AG04450 (cell line): ENCODE measurements at regions not wholly inside any gene's neighbourhood (a gene's known extent, or its start where the extent isn't known, plus 50 kb on each side); places are given as distances from the start of the nearest gene placed in this dataset.

ENCODE experiments used
- CTCF ChIA-PET: fragments of 300-600, 350-600 bp; formaldehyde crosslinking; extraction: SDS; loops from one replicate; lab custom pipeline; 2022; ENCODE audit warnings: antibody characterized with exemption, inconsistent platforms; lab: Charles Lee
- POLR2A ChIA-PET: fragments of 350-600 bp; formaldehyde crosslinking; extraction: SDS; loops from one replicate; lab custom pipeline; 2021; ENCODE audit warnings: antibody characterized with exemption, inconsistent platforms; lab: Yijun Ruan, JAX
- DNase-seq: peaks from one replicate; pipeline ENCODE4 v3.0.0-alpha.2; 2011; ENCODE audit warnings: low read depth, low spot score
- H3K27ac ChIP-seq: one replicate; pipeline ENCODE4 v1.5.1; 2012; ENCODE audit warnings: low read depth, low read length, control low read depth
- H3K27me3 ChIP-seq: one replicate; pipeline ENCODE4 v1.6.0; 2012; ENCODE audit warnings: low read length; ENCODE audit not compliant: control insufficient read depth, insufficient read depth
- H3K4me3 ChIP-seq: 2 replicates; pipeline ENCODE4 v1.5.1; 2011; ENCODE audit warnings: mild to moderate bottlenecking, low read depth, low read length, control low read depth
- H3K9me3 ChIP-seq: 2 replicates; pipeline ENCODE4 v1.5.1; 2012; ENCODE audit warnings: low read length; ENCODE audit not compliant: control insufficient read depth, insufficient read depth
- CTCF ChIP-seq: IDR thresholded peaks from 2 replicates; pipeline ENCODE4 v1.5.1; 2011; ENCODE audit warnings: low read depth, low read length, control low read depth, inconsistent platforms

GRCh38 chr6:169073311-169073710 is 180.3 kb downstream of the THBS2 start:
- Histone ChIP-seq H3K9me3 (peaks cover 3% of the 10 kb centered on the region; the same call in 1 of the 2 replicates), H3K27ac (peak overlapping the region; percentile 23), H3K4me3 (no peak overlapping the region), H3K27me3 (no peaks in the 10 kb centered on the region)
- no peak for TF ChIP-seq CTCF
- ChIA-PET POLR2A (interaction anchor here (1.2 to 3.3 kb wide), 3 partner anchors 14 to 140 kb away, joined by 3 to 16 read pairs (median 5); no protein-coding TSS in a partner anchor), CTCF (no interaction called here)
- peak; percentile 68 for DNase-seq

DNA sequence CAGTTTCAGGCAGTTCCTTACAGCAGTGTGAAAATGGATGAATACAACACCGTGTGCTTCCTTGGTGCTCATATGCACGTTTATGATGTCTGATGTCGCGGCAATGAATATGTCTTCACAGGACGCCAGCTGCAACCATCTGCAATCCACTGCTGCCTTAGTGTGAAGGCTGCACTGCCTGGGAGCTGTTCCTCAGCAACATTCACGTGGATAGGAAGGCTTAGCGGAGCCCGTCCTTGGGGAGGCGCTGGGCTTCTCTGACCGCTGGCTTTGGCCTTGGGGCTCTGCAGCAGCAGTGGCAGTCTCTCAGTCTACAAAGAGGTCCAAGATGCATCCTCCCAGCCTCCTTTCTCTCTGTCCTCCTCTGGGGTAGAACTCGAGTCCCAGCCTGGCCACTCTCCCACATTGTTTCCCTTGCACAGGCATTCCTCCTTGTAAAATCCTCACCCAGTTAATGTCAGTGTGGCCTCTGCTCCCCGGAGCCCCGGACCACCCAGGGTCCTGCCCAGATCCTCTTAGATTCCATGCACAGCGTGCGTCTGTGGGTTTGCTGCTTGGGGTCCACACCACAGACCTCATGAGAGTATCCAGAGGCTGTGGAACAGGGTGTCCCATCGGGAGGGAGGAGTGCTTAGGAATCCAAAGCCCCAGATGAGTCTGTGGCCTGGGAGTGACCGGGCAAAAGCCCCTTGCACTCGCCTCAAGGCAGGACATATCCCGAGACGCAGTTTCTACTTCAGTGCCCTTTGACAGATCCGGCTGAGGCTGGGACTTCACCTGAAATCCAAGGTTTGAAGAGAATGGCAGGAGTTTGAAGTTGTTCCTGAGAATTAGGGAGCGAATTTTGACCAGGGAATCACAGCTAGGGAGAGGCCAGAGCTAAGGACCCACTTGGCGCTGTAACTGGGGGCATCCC is 181.3 kb downstream of the THBS2 start:
- POLR2A ChIA-PET = interaction anchor here (1.3 kb wide), 1 partner anchor 25 kb away, joined by 5 read pairs; no protein-coding TSS in a partner anchor
- CTCF ChIA-PET = no interaction called here
- Histone ChIP-seq H3K27ac (peak overlapping the region; percentile 80), H3K4me3 (no peak overlapping the region), H3K27me3 (no peaks in the 10 kb centered on the region), H3K9me3 (peaks cover 3% of the 10 kb centered on the region; the same call in 1 of the 2 replicates)
- no peak for TF ChIP-seq CTCF
- no peak for DNase-seq

DNA sequence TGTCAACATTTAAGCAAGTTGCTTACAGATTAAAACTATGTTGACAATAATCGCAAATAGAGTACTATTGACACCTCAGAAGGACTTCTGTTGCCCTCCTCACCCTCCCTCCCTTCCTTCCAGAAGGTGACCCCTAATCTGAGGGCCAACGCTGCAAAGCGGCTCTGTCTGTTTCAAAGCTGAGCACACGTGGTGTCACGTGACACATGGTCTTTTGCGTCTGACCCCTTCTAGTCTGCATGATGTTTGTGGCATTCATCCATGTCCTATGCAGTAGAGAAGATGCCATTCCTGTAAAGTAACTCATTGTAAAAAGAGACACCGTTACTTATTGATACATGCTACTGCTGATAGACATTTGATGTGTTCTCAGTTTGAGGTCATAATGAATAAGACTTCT is 182.3 kb downstream of the THBS2 start:
- POLR2A ChIA-PET = interaction anchor here (0.6 to 1.9 kb wide), 4 partner anchors 16 to 142 kb away, joined by 3 to 7 read pairs (median 3); no protein-coding TSS in a partner anchor

GRCh38 chr6:169070506-169071176 is 183.0 kb downstream of the THBS2 start:
- TF ChIP-seq CTCF = peak; percentile 24; the same call in 1 of the 2 replicates
- Histone ChIP-seq H3K27me3 (no peaks in the 10 kb centered on the region), H3K9me3 (peaks cover 3% of the 10 kb centered on the region; the same call in 1 of the 2 replicates), H3K4me3 (no peak overlapping the region), H3K27ac (peak overlapping the region; percentile 61)
- ChIA-PET CTCF (no interaction called here), POLR2A (interaction anchor here (0.6 to 1.9 kb wide), 4 partner anchors 16 to 142 kb away, joined by 3 to 7 read pairs (median 3); no protein-coding TSS in a partner anchor)
- peak; percentile 97 for DNase-seq

More for the DNA sequence above, 182.3 kb downstream of the THBS2 start:
- CTCF ChIA-PET = no interaction called here
- Histone ChIP-seq H3K27me3 (no peaks in the 10 kb centered on the region), H3K9me3 (peaks cover 3% of the 10 kb centered on the region; the same call in 1 of the 2 replicates), H3K27ac (peak overlapping the region; percentile 80), H3K4me3 (no peak overlapping the region)
- no peak for TF ChIP-seq CTCF
- no peak for DNase-seq
